Colonic mucosa (tissue), 4 donors: ENCODE measurements at regions not wholly inside any gene's neighbourhood (a gene's known extent, or its start where the extent isn't known, plus 50 kb on each side); places are given as distances from the start of the nearest gene placed in this dataset.

Experiments used
- DNase-seq: peaks from one replicate; pipeline ENCODE4 v3.0.0-alpha.2; 2020
- H3K27ac ChIP-seq: fragments of 200-600 bp; one replicate; pipeline ENCODE4 v1.8.0; 2021
- H3K27me3 ChIP-seq: fragments of 200-600 bp; one replicate; pipeline ENCODE4 v1.8.0; 2021
- H3K36me3 ChIP-seq: fragments of 200-600 bp; one replicate; pipeline ENCODE4 v1.8.0; 2021
- H3K4me1 ChIP-seq: fragments of 200-600 bp; one replicate; pipeline ENCODE4 v1.8.0; 2021; ENCODE audit warnings: mild to moderate bottlenecking
- H3K4me3 ChIP-seq: fragments of 200-600 bp; one replicate; pipeline ENCODE4 v1.8.0; 2021
- H3K9ac ChIP-seq, 2 donors: one replicate each; pipeline ENCODE4 v1.7.0; 2013; ENCODE audit warnings: control low read depth in 2 of 2, low read depth in 2 of 2, low read length in 2 of 2
- H3K9me3 ChIP-seq: fragments of 200-600 bp; one replicate; pipeline ENCODE4 v1.8.0; 2021
- intact Hi-C: fragments of 100-400 bp; cut with DNase I; formaldehyde crosslinking; loops from one replicate; pipeline ENCODE4 v1.14.1; 2022
- TF ChIP-seq, protein P1 (sequence below): fragments of 200-600 bp; IDR thresholded peaks from one replicate; pipeline ENCODE4 v1.8.0; 2022; ENCODE audit warnings: antibody characterized with exemption, mild to moderate bottlenecking
- donor health status: healthy.
- donor health status: DM: no; HTN: no; CAD: no.
- donor health status: DM: no; HTN: no; CAD: no.

DNA sequence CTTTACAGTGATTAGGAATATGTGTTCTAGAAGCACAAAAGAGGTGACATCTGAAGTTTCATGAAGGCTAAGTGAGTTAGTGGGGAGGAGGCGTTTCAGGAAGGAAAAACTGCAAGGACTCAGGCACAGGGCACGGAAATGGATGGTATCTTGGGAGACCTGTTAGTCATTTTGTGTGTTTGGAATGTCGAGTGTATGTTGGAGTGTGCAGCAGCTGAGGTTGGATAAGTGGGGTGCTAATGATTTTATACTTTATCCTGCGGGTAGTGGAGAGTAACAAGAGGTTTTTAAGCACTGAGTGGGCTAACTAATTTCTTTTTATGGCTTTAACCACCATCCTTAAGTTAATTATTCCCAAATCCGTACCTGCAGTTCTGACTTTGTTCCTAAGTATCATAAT, 571.5 kb upstream of the FBXO33 start:
- H3K27ac ChIP-seq = no peak overlapping the region
- no peaks in the 10 kb centered on the region for H3K36me3 ChIP-seq
- no peaks in the 10 kb centered on the region for H3K4me1 ChIP-seq
- H3K27me3 ChIP-seq = no peaks in the 10 kb centered on the region
- TF ChIP-seq, protein P1, sequence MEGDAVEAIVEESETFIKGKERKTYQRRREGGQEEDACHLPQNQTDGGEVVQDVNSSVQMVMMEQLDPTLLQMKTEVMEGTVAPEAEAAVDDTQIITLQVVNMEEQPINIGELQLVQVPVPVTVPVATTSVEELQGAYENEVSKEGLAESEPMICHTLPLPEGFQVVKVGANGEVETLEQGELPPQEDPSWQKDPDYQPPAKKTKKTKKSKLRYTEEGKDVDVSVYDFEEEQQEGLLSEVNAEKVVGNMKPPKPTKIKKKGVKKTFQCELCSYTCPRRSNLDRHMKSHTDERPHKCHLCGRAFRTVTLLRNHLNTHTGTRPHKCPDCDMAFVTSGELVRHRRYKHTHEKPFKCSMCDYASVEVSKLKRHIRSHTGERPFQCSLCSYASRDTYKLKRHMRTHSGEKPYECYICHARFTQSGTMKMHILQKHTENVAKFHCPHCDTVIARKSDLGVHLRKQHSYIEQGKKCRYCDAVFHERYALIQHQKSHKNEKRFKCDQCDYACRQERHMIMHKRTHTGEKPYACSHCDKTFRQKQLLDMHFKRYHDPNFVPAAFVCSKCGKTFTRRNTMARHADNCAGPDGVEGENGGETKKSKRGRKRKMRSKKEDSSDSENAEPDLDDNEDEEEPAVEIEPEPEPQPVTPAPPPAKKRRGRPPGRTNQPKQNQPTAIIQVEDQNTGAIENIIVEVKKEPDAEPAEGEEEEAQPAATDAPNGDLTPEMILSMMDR = no peak
- no peak overlapping the region for H3K4me3 ChIP-seq
- no peak for DNase-seq
- H3K9me3 ChIP-seq = no peaks in the 10 kb centered on the region
- intact Hi-C loops = no loop called here
- no peak overlapping the region for H3K9ac ChIP-seq

DNA sequence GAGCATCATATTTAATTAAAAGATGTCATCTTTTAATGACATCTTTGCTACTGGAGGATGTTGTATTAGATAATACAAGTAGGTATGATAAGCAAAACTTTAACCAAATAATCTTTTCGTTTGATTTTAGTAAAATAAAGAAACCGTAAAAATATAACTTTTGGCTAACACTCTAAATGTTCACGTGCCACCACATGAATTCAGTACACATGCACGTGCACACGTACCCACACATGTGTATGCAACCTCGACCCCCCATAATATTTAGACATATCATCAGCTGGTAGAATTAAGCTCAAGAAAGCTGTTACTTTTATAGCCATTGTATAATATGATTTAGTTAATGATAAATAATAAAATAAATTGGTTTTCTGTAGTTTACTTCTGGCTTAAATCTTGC, 566.6 kb upstream of the FBXO33 start:
- H3K9me3 ChIP-seq = no peaks in the 10 kb centered on the region
- no peaks in the 10 kb centered on the region for H3K27me3 ChIP-seq
- no peak for DNase-seq
- no peak overlapping the region for H3K4me3 ChIP-seq
- H3K36me3 ChIP-seq = no peaks in the 10 kb centered on the region
- H3K4me1 ChIP-seq = no peaks in the 10 kb centered on the region
- intact Hi-C loops = no loop called here
- H3K9ac ChIP-seq = no peak overlapping the region
- H3K27ac ChIP-seq = no peak overlapping the region
- TF ChIP-seq, protein P1 = no peak

DNA sequence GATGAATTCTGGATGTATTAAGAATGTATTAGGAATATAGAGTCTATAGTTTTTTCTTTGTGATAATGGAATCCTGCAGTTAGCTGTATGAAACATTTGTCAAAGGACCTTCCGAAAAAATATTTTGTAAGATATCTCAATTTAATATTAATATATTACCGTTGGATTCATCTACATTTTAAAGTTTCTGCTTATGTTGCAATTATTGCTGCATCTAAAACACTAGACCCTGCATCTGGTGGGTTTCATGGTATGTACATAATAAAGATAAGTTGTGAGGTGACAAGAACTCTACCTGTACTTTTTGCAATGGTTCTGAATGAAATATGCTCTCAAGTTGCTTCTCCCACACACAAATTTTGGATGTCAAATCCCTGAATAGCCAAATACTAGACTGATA, 565.9 kb upstream of the FBXO33 start:
- TF ChIP-seq, protein P1 = no peak
- intact Hi-C loops = no loop called here
- no peaks in the 10 kb centered on the region for H3K36me3 ChIP-seq

DNA sequence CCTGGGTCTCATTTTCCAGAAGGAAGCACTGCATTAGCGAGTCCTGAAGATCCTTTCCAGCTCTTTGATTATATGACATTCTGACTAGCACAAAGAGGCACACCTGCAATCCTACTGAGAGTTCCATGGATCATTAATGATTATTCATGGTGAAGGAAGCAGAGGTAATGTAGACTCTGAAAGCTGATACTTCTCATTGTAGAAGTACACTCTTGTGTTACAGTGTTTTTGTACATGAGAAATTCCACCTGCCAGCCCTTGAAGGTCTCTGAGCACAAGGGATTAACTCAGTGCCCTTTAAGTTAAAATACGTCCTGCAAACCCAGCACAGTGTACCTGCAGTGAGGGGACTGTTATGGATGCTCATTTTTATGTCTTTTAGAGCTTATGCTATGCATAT, 558.8 kb upstream of the FBXO33 start:
- H3K4me3 ChIP-seq = no peak overlapping the region
- no peaks in the 10 kb centered on the region for H3K4me1 ChIP-seq
- no peak overlapping the region for H3K27ac ChIP-seq
- no peak overlapping the region for H3K9ac ChIP-seq
- H3K36me3 ChIP-seq = no peaks in the 10 kb centered on the region
- intact Hi-C loops = no loop called here
- TF ChIP-seq, protein P1 = no peak
- no peaks in the 10 kb centered on the region for H3K9me3 ChIP-seq
- no peak for DNase-seq
- H3K27me3 ChIP-seq = no peaks in the 10 kb centered on the region

More for the DNA sequence above, 565.9 kb upstream of the FBXO33 start:
- H3K27me3 ChIP-seq = no peaks in the 10 kb centered on the region
- H3K9me3 ChIP-seq = no peaks in the 10 kb centered on the region
- no peak for DNase-seq
- H3K9ac ChIP-seq = no peak overlapping the region
- H3K4me3 ChIP-seq = no peak overlapping the region
- H3K27ac ChIP-seq = no peak overlapping the region
- no peaks in the 10 kb centered on the region for H3K4me1 ChIP-seq

DNA sequence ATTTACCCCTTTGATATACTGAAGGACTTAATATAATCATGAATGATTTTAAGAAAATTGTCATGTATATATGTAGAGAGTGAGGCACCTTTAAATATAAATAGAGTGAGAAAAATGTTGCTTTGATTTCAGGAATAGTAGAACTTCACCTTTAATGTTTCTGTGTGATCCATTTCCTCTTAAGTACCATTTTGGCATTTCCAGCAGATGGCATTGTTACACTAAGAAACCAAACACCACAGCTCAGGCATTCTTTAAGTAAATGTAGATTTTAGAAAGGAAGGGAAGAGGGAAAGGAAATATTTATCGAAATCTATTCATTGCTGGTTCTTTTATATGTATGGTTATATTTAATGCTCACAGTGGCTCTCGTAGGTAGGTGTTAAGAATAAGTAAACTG, 556.7 kb upstream of the FBXO33 start:
- H3K27me3 ChIP-seq = no peaks in the 10 kb centered on the region
- H3K9me3 ChIP-seq = no peaks in the 10 kb centered on the region
- H3K9ac ChIP-seq = no peak overlapping the region
- H3K36me3 ChIP-seq = no peaks in the 10 kb centered on the region
- no peaks in the 10 kb centered on the region for H3K4me1 ChIP-seq
- H3K4me3 ChIP-seq = no peak overlapping the region
- TF ChIP-seq, protein P1 = peak; percentile 23
- DNase-seq = no peak
- intact Hi-C loops = no loop called here
- H3K27ac ChIP-seq = no peak overlapping the region

DNA sequence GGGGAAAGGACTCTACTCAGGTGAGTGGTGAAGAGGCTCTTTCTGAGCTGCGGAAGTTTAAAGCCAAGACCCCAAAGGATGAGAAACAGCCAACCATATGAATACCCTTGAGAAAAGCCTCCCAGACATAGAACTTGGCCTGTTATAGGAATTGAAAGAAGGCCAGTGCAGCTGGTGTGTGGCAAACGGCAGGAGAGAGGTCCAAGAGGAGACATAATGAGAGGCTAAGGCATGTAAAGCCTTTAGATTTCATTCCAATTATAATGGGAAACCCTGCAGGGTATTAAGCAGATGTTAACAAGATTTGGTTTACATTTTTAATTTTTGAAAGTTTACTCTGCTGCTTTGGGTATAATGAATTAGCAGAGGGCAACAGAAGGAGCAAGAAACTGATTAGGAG, 552.1 kb upstream of the FBXO33 start:
- Histone ChIP-seq H3K4me1 (no peaks in the 10 kb centered on the region), H3K4me3 (no peak overlapping the region), H3K27me3 (no peaks in the 10 kb centered on the region), H3K9me3 (no peaks in the 10 kb centered on the region), H3K27ac (no peak overlapping the region), H3K9ac (no peak overlapping the region), H3K36me3 (no peaks in the 10 kb centered on the region)
- TF ChIP-seq, protein P1 = no peak
- intact Hi-C loops = no loop called here
- no peak for DNase-seq
